H1 (cell line): ENCODE measurements at regions not wholly inside any gene's neighbourhood (a gene's known extent, or its start where the extent isn't known, plus 50 kb on each side); places are given as distances from the start of the nearest gene placed in this dataset.

ENCODE experiments used
- CTCF ChIA-PET: fragments of 300-600 bp; sonication (Branson Sonifier 250); formaldehyde crosslinking; loops from one replicate; lab custom pipeline; 2021; ENCODE audit not compliant: partially characterized antibody; lab: Charles Lee
- POLR2A ChIA-PET: fragments of 300-600 bp; sonication (Branson Sonifier 250); formaldehyde crosslinking; loops from one replicate; lab custom pipeline; 2021; ENCODE audit warnings: inconsistent platforms; ENCODE audit not compliant: partially characterized antibody; lab: Charles Lee
- DNase-seq, 2 experiments: peaks; one replicate each; pipeline versions ENCODE4 v3.0.0 to v3.0.0-alpha.2; 2010 to 2022; ENCODE audit warnings: low spot score in 2 of 2, low read depth in 1 of 2, mixed read lengths in 1 of 2
- FAIRE-seq: peaks from 2 replicates; lab custom pipeline; 2011; peaks lifted over from hg19 to GRCh38; lab: Jason Lieb, UNC
- H2AFZ ChIP-seq: 2 replicates; pipeline ENCODE4 v1.8.1; 2012; ENCODE audit warnings: low read length, inconsistent platforms
- H2AK5ac ChIP-seq: 2 replicates; pipeline ENCODE4 v1.6.1; 2013; ENCODE audit warnings: low read depth, low read length
- H2BK120ac ChIP-seq: replicated peaks from 2 replicates; pipeline ENCODE3; 2013; ENCODE audit warnings: low read depth, low read length, inconsistent platforms
- H2BK12ac ChIP-seq: 2 replicates; pipeline ENCODE4 v1.6.1; 2013; ENCODE audit warnings: low read depth, low read length
- H2BK15ac ChIP-seq: 2 replicates; pipeline ENCODE4 v1.6.1; 2013; ENCODE audit warnings: low read length
- H2BK20ac ChIP-seq: 2 replicates; pipeline ENCODE4 v1.6.1; 2013; ENCODE audit warnings: low read length
- H2BK5ac ChIP-seq: 2 replicates; pipeline ENCODE4 v1.6.1; 2013; ENCODE audit warnings: low read depth, low read length
- H3K14ac ChIP-seq: 2 replicates; pipeline ENCODE4 v1.6.1; 2013; ENCODE audit warnings: inconsistent platforms; ENCODE audit not compliant: insufficient read length
- H3K18ac ChIP-seq: 2 replicates; pipeline ENCODE4 v1.6.1; 2013; ENCODE audit warnings: low read length; ENCODE audit errors: extremely low read depth
- H3K23ac ChIP-seq: 2 replicates; pipeline ENCODE4 v1.6.1; 2013; ENCODE audit warnings: inconsistent platforms; ENCODE audit not compliant: insufficient read length
- H3K23me2 ChIP-seq: 2 replicates; pipeline ENCODE4 v1.6.1; 2013; ENCODE audit warnings: low read depth, low read length
- H3K27ac ChIP-seq: 2 replicates; pipeline ENCODE4 v1.6.1; 2011; ENCODE audit warnings: low read depth, low read length, inconsistent platforms
- H3K27me3 ChIP-seq, 4 experiments: replicated peaks in 1 of 4; 1 replicate in 1 of 4; 2 replicates in 3 of 4; pipeline versions ENCODE4 v1.6.1 to v1.8.1; 2011 to 2013; ENCODE audit warnings: low read length in 3 of 4, mild to moderate bottlenecking in 3 of 4, inconsistent platforms in 2 of 4, mixed read lengths in 2 of 4, moderate library complexity in 1 of 4; ENCODE audit not compliant: control insufficient read depth in 3 of 4, insufficient read depth in 3 of 4; ENCODE audit errors: extremely low read depth in 1 of 4
- H3K36me3 ChIP-seq, 4 experiments: 2 replicates each; pipeline versions ENCODE4 v1.6.1 to v1.8.1; 2011 to 2013; ENCODE audit warnings: mild to moderate bottlenecking in 4 of 4, low read length in 3 of 4, moderate library complexity in 2 of 4, control low read depth in 1 of 4, inconsistent platforms in 1 of 4; ENCODE audit not compliant: insufficient read depth in 4 of 4, control insufficient read depth in 2 of 4
- H3K4ac ChIP-seq: replicated peaks from 2 replicates; pipeline ENCODE3; 2013; ENCODE audit warnings: low read length, low read depth, mixed read lengths, inconsistent platforms; ENCODE audit not compliant: insufficient read length
- H3K4me1 ChIP-seq, 4 experiments: replicated peaks in 1 of 4; 1 replicate in 1 of 4; 2 replicates in 3 of 4; pipeline versions ENCODE4 v1.6.1 to v1.8.1; 2011 to 2013; ENCODE audit warnings: low read length in 3 of 4, inconsistent platforms in 2 of 4, mixed read lengths in 1 of 4; ENCODE audit not compliant: insufficient read depth in 4 of 4, control insufficient read depth in 3 of 4
- H3K4me2 ChIP-seq, 2 experiments: 2 replicates each; pipeline versions ENCODE4 v1.6.1 to v1.8.1; 2011 to 2013; ENCODE audit warnings: low read depth in 2 of 2, low read length in 2 of 2, control low read depth in 1 of 2, inconsistent platforms in 1 of 2, mild to moderate bottlenecking in 1 of 2; ENCODE audit not compliant: insufficient read depth in 1 of 2
- H3K4me3 ChIP-seq, 4 experiments: fragments of 200-600, 300-600 bp in 1 of 4; sonication (generic), shearing (Covaris generic), sonication (Bioruptor Twin) in 1 of 4; 2 replicates each; pipeline versions ENCODE4 v1.5.1 to v1.8.1; 2011 to 2016; ENCODE audit warnings: low read length in 4 of 4, low read depth in 3 of 4, control low read depth in 2 of 4, inconsistent platforms in 2 of 4, mild to moderate bottlenecking in 2 of 4, mixed read lengths in 1 of 4, moderate library complexity in 1 of 4; ENCODE audit not compliant: insufficient read depth in 2 of 4; ENCODE audit errors: extremely low read depth in 1 of 4
- H3K56ac ChIP-seq: replicated peaks from 2 replicates; pipeline ENCODE3; 2013; ENCODE audit warnings: low read depth, mild to moderate bottlenecking, mixed read lengths, low read length, inconsistent platforms; ENCODE audit not compliant: insufficient read length
- H3K79me1 ChIP-seq: 2 replicates; pipeline ENCODE4 v1.6.1; 2013; ENCODE audit warnings: low read depth, low read length, control low read depth
- H3K79me2 ChIP-seq, 2 experiments: 2 replicates each; pipeline versions ENCODE4 v1.6.1 to v1.8.1; 2012 to 2013; ENCODE audit warnings: low read length in 2 of 2, mild to moderate bottlenecking in 2 of 2, inconsistent platforms in 1 of 2; ENCODE audit not compliant: insufficient read depth in 2 of 2, control insufficient read depth in 1 of 2
- H3K9ac ChIP-seq, 4 experiments: replicated peaks in 1 of 4; 1 replicate in 1 of 4; 2 replicates in 3 of 4; pipeline versions ENCODE4 v1.6.1 to v1.8.1; 2011 to 2013; ENCODE audit warnings: low read depth in 3 of 4, low read length in 3 of 4, control low read depth in 2 of 4, mild to moderate bottlenecking in 2 of 4, moderate library complexity in 2 of 4, inconsistent platforms in 1 of 4; ENCODE audit errors: extremely low read depth in 1 of 4
- H3K9me3 ChIP-seq, 2 experiments: 2 replicates each; pipeline versions ENCODE4 v1.6.1 to v1.8.1; 2012 to 2013; ENCODE audit warnings: mild to moderate bottlenecking in 2 of 2, moderate library complexity in 2 of 2, control low read depth in 1 of 2, inconsistent platforms in 1 of 2, low read depth in 1 of 2, low read length in 1 of 2, mixed read lengths in 1 of 2; ENCODE audit not compliant: insufficient read depth in 2 of 2
- H4K20me1 ChIP-seq, 2 experiments: replicated peaks in 1 of 2; 2 replicates each; pipeline versions ENCODE3 to v1.8.1; 2011 to 2013; ENCODE audit warnings: inconsistent platforms in 2 of 2, low read length in 2 of 2, mild to moderate bottlenecking in 1 of 2; ENCODE audit not compliant: insufficient read depth in 2 of 2, control insufficient read depth in 1 of 2
- H4K5ac ChIP-seq: 2 replicates; pipeline ENCODE4 v1.6.1; 2013; ENCODE audit warnings: low read length, low read depth, mixed read lengths, inconsistent platforms; ENCODE audit not compliant: insufficient read length
- H4K8ac ChIP-seq: 2 replicates; pipeline ENCODE4 v1.8.0; 2013; ENCODE audit warnings: mild to moderate bottlenecking, moderate library complexity, low read length, inconsistent platforms; ENCODE audit not compliant: insufficient read depth; ENCODE audit errors: extremely low read depth
- H4K91ac ChIP-seq: replicated peaks from 2 replicates; pipeline ENCODE3; 2013; ENCODE audit warnings: low read length, mixed read lengths, inconsistent platforms; ENCODE audit not compliant: insufficient read length
- EP300 ChIP-seq, 2 experiments: IDR thresholded peaks; 1 replicate in 1 of 2; 2 replicates in 1 of 2; pipeline ENCODE4 v1.6.1; 2011 to 2012; ENCODE audit warnings: low read depth in 2 of 2, low read length in 2 of 2, mild to moderate bottlenecking in 2 of 2, borderline replicate concordance in 1 of 2, inconsistent platforms in 1 of 2, moderate library complexity in 1 of 2
- FOSL1 ChIP-seq: IDR thresholded peaks from 2 replicates; pipeline ENCODE4 v1.6.1; 2011; ENCODE audit warnings: mild to moderate bottlenecking, low read depth, low read length, moderate library complexity; ENCODE audit not compliant: insufficient read depth
- GTF2F1 ChIP-seq: IDR thresholded peaks from 2 replicates; pipeline ENCODE4 v1.6.1; 2012; ENCODE audit warnings: low read depth, low read length, improper control_type of control experiment, borderline replicate concordance
- JUN ChIP-seq: IDR thresholded peaks from 2 replicates; pipeline ENCODE4 v1.6.1; 2011; ENCODE audit warnings: low read depth, mild to moderate bottlenecking, improper control_type of control experiment, low read length
- JUND ChIP-seq: IDR thresholded peaks from 2 replicates; pipeline ENCODE4 v1.6.1; 2011; ENCODE audit warnings: mild to moderate bottlenecking, improper control_type of control experiment, low read length
- RAD21 ChIP-seq, 2 experiments: IDR thresholded peaks in 1 of 2; conservative IDR thresholded peaks in 1 of 2; 2 replicates each; pipeline ENCODE4 v1.6.1; 2011; ENCODE audit warnings: low read depth in 2 of 2, low read length in 2 of 2, improper control_type of control experiment in 1 of 2, inconsistent platforms in 1 of 2, mild to moderate bottlenecking in 1 of 2, moderate library complexity in 1 of 2
- SRF ChIP-seq: IDR thresholded peaks from 2 replicates; pipeline ENCODE4 v1.6.1; 2011; ENCODE audit warnings: mild to moderate bottlenecking, low read depth, low read length, moderate library complexity
- WGBS, 2 experiments: shearing (Covaris generic) in 1 of 2; methylation state at CpG; one replicate each; pipeline versions ENCODE4 v1.1.6 to v1.1.7; 2013 to 2015; ENCODE audit warnings: low lambda C conversion rate in 2 of 2, mixed read lengths in 2 of 2, inconsistent platforms in 1 of 2, low coverage in 1 of 2, missing lambda C conversion rate in 1 of 2; ENCODE audit not compliant: insufficient replicate concordance in 2 of 2, insufficient coverage in 1 of 2, insufficient read length in 1 of 2; ENCODE audit errors: extremely low coverage in 1 of 2, missing lambda C conversion rate in 1 of 2; 5-methylcytosine and 5-hydroxymethylcytosine counted together
- TF ChIP-seq, protein P1 (sequence below): IDR thresholded peaks from 2 replicates; pipeline ENCODE4 v1.6.1; 2012; ENCODE audit warnings: low read length, inconsistent platforms

- Histone ChIP-seq H2BK15ac (no peak overlapping the region), H2BK20ac (no peak overlapping the region), H2BK12ac (no peak overlapping the region), H3K4me3 (no peak overlapping the region), H3K27ac (no peak overlapping the region), H3K9ac (no peak overlapping the region), H2AK5ac (no peak overlapping the region), H3K4me2 (no peak overlapping the region), H3K56ac (no peak overlapping the region), H2AFZ (no peak overlapping the region), H3K9me3 (no peaks in the 10 kb centered on the region), H3K4ac (no peak overlapping the region), H4K91ac (no peak overlapping the region), H3K18ac (no peak overlapping the region), H2BK120ac (no peak overlapping the region), H3K14ac (no peak overlapping the region), H4K8ac (no peak overlapping the region), H3K4me1 (no peaks in the 10 kb centered on the region), H3K79me1 (no peaks in the 10 kb centered on the region; the same call in 1 of the 2 replicates), H3K23me2 (no peaks in the 10 kb centered on the region), H3K27me3 (no peaks in the 10 kb centered on the region), H3K36me3 (no peaks in the 10 kb centered on the region), H3K79me2 (no peaks in the 10 kb centered on the region), H2BK5ac (no peak overlapping the region), H3K23ac (no peak overlapping the region), H4K20me1 (no peaks in the 10 kb centered on the region), H4K5ac (no peak overlapping the region)
- ChIA-PET POLR2A (no interaction called here), CTCF (interaction anchor here (1.3 to 2.1 kb wide), 3 partner anchors 11 to 68 kb away, joined by 3 to 5 read pairs (median 4); no protein-coding TSS in a partner anchor)
- TF ChIP-seq EP300 (IDR thresholded peaks at IDR 0.05; ENCODE audit: borderline replicate concordance in 1 of 2, low read depth in 2 of 2, low read length in 2 of 2) (no peak), FOSL1 (no peak), GTF2F1 (no peak), RAD21 (IDR thresholded peaks at IDR 0.05 in 1 of 2, conservative IDR thresholded peaks at IDR 0.05 in 1 of 2; ENCODE audit: low read depth in 2 of 2, low read length in 2 of 2) (no peak), JUND (no peak), JUN (no peak), SRF (no peak)
- TF ChIP-seq, protein P1, sequence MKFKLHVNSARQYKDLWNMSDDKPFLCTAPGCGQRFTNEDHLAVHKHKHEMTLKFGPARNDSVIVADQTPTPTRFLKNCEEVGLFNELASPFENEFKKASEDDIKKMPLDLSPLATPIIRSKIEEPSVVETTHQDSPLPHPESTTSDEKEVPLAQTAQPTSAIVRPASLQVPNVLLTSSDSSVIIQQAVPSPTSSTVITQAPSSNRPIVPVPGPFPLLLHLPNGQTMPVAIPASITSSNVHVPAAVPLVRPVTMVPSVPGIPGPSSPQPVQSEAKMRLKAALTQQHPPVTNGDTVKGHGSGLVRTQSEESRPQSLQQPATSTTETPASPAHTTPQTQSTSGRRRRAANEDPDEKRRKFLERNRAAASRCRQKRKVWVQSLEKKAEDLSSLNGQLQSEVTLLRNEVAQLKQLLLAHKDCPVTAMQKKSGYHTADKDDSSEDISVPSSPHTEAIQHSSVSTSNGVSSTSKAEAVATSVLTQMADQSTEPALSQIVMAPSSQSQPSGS: no peak
- 90% methylated on average over 4 of the region's 4 CpGs; no CpG with 5 or more reads in 1 of the 2 experiments for WGBS, 2 experiments
- DNase-seq (no peak), FAIRE-seq (no peak)
Observed at GRCh38 chr15:62617741-62618140, 424.8 kb upstream of the TPM1 start.
